ENCODE measurements at regions not wholly inside any gene's neighbourhood (a gene's known extent, or its start where the extent isn't known, plus 50 kb on each side); places are given as distances from the start of the nearest gene placed in this dataset.
"Not testable (repeated sequence)": the region's sequence is repeated elsewhere in the genome, so short reads cannot be mapped to it uniquely, and the experiment has no call there.

DNA sequence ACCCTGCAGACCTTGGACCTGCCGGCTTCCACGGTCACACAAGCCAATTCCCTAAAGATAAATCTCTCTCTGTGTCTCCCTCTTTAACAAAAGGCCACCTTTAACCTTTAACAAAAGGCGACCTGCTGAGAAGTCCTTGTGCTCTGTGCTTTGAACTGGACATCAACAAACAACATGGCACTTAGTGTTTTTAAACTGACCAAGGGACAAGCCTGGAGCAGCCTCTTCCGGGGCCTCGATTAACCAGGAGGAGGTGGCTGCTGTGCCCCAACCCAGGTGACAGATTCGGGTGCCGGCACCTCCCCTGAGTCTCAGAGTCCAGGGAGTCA is 135.3 kb downstream of the RTP5 start:
- DNase-seq (ENCODE audit: low spot score) = no peak

DNA sequence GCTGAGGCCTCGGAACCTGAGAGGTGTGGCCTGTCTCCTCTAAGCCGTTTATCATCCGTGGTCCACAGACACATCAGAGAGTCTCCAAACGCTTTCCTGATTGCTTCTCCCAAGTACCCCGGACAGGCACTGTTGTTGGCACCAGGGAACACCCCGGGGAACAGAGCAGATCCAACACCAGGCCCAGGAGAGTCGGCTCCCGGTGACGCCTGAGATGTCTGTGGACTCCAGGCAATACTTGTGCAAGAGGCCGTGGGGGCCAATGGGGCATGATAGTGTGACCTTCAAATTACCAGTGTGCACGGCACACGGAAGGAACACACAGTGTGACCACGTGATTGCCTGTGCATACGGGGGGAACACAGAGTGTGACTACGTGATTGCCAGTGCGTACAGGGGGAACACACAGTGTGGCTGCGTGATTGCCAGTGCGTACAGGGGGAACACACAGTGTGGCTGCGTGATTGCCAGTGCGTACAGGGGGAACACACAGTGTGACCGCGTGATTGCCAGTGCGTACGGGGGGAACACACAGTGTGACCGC is 136.6 kb downstream of the RTP5 start:
- DNase-seq (ENCODE audit: low spot score) = not testable (repeated sequence)

DNA sequence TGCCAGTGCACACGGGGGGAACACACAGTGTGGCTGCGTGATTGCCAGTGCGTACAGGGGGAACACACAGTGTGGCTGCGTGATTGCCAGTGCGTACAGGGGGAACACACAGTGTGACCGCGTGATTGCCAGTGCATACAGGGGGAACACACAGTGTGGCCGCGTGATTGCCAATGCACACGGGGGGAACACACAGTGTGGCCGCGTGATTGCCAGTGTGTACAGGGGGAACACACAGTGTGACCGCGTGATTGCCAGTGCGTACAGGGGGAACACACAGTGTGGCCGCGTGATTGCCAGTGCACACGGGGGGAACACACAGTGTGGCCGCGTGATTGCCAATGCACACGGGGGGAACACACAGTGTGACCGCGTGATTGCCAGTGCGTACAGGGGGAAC is 139.4 kb downstream of the RTP5 start:
- DNase-seq (ENCODE audit: low spot score) = not testable (repeated sequence)

DNA sequence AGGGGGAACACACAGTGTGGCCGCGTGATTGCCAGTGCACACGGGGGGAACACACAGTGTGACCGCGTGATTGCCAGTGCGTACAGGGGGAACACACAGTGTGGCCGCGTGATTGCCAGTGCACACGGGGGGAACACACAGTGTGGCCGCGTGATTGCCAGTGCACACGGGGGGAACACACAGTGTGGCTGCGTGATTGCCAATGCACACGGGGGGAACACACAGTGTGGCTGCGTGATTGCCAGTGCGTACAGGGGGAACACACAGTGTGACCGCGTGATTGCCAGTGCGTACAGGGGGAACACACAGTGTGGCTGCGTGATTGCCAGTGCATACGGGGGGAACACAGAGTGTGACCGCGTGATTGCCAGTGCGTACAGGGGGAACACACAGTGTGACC is 140.3 kb downstream of the RTP5 start:
- not testable (repeated sequence) for DNase-seq (ENCODE audit: low spot score)

DNA sequence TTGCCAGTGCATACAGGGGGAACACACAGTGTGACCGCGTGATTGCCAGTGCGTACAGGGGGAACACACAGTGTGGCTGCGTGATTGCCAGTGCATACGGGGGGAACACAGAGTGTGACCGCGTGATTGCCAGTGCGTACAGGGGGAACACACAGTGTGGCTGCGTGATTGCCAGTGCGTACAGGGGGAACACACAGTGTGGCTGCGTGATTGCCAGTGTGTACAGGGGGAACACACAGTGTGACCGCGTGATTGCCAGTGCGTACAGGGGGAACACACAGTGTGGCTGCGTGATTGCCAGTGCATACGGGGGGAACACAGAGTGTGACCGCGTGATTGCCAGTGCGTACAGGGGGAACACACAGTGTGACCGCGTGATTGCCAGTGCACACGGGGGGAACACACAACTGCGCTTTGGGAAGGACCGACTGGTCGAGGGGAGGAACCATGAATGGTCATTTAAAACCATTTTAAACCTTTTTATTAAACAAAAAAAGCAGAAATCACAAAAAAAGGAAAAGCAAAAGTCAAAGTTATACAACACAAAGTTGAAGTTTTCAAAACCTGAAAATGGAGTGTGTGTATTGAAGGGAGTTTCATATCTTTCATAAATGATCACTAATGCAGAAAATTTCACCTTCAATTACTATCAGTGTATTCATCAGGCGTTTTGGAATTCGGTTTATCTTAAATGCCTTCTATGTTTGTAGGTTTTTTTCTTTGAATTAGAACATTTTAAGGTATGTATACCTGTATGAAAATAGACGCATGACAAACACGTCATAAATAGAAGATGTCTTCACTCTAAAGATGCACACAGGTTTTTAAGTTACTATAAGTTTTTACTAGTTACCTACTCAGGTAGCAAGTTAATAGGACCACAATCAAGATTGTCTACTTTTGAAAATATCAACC is 141.0 kb downstream of the RTP5 start:
- not testable (repeated sequence) for DNase-seq (ENCODE audit: low spot score)

DNA sequence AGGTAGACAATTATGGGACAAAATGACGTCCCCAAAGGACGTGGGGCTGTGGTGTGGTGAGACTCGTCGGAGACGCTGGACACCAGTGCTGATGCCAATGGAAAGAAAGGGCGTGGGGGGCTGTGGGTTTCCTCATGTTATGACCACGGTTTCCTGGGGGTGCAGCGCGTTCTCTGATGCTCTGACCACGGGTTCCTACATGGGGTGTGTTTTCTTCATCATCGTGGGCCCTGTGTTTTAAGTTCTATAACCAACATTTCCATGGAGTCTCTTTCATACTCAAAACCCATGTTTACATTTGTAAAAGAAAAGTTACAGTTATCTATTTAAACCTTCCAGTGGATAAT is 141.6 kb downstream of the RTP5 start:
- no peak for DNase-seq (ENCODE audit: low spot score)

DNA sequence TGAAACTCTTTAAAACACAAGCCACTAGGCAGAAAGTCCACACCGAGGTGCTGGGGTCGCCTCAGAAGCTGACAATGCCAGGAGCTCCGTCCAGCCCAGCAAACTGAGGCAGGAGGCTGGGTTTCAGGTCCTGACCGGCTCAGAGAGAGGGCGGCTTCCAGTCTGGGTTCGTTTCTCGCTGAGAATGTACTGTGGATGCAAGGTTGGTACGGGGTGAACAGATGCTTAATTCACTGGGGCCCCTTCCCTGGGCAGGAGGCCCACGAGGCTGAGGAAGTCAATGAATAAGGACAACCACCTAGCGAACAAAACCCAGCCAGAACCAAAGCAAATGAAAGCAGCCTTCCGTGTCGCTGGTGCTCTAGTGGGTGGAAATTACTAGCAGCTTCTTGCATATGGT is 142.0 kb downstream of the RTP5 start:
- no peak for DNase-seq (ENCODE audit: low spot score)

DNA sequence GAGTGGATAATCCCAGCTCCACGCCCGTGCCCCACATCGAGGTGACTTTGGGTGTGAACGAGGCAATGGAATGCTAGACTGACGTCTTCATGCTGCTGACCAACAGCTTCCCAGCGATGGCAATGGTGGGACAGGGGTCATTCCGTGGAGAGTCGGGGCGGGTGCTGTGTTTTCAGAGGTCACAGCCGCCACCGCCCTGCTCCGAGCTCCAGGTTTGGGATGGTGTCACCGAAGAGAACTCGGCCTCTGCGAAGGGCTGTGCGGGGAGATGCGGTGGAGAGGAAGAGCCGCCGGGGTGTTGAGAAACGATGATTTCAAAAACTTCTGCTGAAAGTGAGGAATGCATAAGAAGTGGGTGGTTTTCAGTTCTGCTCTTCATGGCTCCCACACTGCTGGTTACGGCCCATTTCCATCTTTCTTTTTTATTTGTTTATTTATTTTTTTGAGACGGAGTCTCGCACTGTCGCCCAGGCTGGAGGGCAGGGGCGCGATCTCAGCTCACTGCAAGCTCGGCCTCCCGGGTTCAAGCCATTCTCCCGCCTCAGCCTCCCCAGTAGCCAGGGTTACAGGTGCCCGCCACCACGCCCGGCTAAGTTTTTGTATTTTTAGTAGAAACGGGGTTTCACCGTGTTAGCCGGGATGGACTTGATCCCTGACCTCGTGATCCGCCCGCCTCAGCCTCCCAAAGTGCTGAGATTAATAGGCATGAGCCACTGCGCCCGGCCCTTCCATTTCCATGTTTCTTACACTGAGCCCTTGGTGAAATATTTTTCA is 142.6 kb downstream of the RTP5 start:
- DNase-seq (ENCODE audit: low spot score) = no peak

DNA sequence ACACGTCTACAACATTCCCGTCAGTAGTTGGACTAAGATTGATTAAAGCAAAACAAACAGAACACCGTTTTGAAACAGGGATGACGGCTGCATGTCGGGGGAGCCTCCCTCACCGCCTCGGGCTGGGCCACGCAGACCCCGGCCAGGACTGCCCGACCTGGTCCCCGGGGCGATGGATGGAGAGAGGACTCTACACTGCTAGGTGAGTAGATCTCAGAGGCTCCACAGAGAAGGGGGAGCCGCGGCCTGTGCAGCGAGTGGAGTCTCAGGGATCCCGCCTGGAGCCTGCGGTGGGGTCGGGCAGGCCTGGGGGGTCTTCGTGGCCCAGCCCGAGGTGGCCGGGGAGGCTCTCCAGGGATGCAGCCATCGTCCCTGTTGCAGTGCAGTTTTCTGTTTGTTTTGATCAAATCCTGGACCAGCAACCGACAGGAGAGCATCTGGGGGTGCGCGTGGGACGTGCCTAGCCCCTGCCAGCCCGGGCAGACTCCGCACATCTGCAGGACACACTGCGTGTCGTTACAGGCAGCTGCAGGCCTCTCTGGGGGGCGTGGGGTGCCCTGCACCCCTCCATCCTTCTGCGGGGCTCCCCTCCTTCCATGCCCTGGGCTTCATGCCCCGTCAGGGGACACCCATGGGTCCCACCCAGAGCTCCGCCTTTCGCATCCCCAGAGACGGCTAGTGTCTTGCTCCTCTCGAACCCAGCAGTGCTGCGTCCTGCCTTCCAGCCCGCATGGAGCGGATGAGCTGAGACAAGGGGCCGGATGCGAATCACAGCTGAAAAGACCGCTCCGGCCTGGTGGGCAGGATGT is 143.6 kb downstream of the RTP5 start:
- no peak for DNase-seq (ENCODE audit: low spot score)

DNA sequence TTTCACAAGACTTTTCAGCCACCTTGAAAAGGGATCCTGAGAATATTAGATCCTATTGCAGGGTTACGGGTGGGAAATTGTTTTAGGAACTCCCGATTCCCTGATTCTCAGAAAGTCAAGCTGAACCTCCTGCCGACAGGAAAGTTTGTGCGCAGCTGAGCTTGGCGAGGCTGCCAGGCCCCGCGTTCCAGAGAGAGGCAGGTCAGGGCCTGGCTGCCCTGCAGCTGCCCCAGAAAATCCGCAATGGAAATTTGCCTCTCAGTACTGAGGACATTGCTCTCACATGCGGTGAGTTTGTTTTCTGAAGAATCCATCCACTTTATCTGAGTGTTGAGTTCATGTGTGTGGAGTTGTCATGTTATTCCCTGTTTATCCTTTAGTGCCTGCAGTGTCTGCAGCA is 144.2 kb downstream of the RTP5 start:
- no peak for DNase-seq (ENCODE audit: low spot score)

DNA sequence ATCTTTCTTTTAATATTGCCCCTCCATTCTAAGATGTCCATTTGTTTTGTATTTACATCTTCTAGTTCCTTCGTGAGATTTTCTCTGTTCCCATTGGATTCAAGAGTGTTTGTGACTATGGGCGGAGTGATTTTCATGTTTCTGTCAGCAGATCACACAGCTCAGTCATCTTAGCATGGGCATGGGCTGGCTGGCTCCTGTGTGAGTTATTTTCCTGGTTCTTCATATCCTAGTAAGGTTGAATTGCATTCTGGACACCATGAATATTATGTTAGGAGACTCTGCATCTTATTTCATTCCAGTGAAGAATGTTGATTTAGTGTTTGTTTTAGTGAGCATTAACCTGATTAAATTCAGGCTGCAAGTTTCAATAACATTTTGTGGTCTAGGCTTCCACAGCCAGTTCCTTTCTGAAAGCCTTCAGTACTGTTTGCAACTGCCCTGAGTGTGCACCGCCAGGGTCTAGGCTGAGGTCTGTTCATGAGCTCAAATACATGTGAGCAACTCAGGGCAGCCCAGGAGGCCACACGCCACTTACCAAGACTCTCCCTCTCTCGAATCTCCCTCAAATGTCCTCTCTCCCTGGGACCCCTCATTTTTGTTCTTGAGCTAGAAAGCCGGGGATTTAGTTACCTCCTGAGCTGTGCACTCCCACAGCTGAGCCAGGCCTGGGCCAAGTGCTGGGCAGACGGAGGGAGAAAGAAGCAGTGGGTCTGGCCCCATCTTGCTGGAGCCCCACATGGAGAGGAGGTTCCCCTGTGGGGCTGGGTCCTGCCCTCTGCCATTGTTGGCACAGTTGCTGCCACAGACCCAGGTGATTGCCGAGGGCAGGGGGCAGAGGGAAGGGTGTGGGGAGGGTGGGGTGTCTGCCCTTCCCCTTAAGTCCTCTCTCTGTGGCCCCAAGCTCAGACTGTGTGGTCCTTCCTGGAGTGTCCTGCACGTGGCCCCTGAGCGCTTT is 145.9 kb downstream of the RTP5 start:
- DNase-seq (ENCODE audit: low spot score) = no peak

DNA sequence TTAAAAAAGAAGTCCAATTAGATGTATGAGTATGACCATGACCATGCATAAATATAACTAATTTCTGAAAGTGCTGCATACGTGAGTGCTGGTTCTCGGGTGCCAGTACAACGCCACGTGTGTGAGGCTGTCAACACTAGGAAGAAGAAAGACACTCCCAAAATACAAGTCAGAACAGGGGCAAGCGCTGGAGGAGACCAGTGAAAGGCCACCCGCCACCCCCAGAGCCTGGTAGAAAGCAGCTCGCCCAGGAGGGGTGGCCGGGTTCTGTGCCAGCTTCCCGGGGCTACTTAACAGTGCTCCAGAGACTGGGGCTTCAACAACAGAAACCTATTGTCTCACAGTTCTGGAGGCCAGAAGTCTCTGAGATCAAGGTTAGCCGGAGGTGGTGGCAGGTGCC is 147.6 kb downstream of the RTP5 start:
- no peak for DNase-seq (ENCODE audit: low spot score)

DNA sequence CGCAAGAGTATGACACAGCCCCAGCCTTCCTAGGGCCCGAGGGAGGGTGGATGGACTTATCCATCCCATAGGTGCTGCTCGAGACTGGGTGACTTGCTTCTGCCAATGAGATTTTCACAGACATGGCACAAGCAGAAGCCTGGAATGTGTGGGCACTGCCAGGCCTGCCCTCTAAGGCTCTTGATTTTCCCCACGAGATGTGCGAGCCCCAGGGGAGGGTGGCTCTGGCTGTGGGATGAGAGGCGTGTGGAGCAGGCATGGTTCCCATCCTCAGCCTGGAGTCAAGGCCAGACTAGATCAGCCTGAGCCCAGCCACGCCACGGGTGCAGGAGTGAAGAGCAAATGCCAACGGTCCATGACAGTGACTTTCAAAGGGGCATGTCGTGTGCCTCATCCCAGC is 148.9 kb downstream of the RTP5 start:
- not testable (repeated sequence) for DNase-seq (ENCODE audit: low spot score)

DNA sequence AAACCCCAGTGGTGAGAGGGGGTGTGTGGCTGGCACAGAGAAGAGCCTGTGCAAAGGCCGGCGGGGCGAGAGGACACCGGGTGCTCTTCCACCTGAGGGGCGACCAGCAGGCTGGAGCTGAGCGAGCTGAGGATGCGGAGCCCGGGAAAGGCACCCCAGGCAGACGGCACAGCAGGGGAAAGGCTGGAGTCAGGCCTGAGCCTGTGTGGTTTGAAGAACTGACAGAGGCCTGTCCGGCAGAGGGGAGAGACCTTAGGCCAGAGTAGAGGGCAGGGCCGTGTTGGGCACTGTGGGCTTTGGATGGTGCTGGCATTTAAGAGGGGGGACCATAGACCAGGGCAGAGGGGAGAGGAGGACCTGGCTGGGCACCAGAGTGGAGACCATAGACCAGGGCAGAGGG is 149.8 kb downstream of the RTP5 start:
- DNase-seq (ENCODE audit: low spot score) = no peak

DNA sequence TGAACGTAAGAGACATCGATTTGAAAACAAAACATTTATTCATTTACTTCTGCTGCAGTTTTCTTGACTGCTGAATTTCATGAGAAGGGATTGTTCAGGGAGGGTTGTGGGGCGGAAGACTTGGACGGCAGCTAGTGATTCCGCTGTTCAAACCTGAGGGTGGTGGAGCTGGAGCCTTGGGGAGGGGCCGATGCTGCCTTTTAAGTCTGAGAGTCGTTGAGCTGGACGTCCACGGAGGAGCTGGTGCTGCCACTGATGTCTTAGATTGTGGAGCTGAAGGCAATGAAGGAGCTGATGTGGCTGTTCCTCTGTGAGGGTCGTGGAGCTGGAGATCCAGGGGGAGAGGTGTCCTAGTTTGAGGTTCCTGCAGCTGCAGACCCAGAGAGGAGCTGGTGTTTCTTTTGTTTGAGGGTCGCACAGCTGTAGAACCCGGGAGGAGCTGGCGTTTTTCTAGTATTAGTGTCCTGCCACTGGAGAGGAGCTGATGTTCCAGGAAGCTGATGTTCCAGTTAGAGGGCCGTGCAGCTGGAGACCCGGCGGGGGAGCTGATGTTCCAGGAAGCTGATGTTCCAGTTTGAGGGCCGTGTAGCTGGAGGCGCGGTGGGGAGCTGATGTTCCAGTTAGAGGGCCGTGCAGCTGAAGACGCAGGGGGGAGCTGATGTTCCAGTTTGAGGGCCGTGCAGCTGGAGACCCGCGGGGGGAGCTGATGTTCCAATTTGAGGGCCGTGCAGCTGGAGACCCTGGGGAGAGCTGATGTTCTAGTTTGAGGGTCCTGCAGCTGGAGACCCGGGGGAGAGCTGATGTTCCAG is 150.9 kb downstream of the RTP5 start:
- DNase-seq (ENCODE audit: low spot score) = no peak

DNA sequence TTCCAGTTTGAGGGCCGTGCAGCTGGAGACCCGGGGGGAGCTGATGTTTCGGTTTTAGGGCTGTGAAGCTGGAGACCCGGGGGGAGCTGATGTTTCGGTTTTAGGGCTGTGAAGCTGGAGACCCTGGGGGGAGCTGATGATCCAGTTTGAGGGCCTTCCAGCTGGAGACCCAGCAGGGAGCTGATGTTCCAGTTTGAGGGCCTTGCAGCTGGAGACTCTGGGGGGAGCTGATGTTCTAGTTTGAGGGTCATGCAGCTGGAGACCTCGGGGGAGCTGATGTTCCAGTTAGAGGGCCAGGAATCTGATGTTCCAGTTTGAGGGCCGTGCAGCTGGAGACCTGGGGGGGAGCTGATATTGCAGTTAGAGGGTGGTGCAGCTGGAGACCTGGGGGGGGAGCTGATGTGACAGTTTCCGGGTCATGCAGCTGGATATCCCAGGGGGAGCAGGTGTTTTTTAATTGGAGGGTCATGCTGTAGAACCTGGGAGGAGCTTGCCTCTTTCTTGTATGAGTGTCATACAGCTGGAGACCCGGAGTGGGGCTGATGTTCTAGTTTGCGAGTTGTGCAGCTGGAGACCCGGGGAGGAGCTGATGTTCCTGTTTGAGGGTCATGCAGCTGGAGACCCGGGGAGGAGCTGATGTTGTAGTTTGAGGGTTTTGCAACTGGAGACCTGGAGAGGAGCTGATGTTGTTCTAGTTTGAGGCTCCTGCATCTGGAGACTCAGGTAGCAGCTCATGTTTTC is 153.2 kb downstream of the RTP5 start:
- no peak for DNase-seq (ENCODE audit: low spot score)

DNA sequence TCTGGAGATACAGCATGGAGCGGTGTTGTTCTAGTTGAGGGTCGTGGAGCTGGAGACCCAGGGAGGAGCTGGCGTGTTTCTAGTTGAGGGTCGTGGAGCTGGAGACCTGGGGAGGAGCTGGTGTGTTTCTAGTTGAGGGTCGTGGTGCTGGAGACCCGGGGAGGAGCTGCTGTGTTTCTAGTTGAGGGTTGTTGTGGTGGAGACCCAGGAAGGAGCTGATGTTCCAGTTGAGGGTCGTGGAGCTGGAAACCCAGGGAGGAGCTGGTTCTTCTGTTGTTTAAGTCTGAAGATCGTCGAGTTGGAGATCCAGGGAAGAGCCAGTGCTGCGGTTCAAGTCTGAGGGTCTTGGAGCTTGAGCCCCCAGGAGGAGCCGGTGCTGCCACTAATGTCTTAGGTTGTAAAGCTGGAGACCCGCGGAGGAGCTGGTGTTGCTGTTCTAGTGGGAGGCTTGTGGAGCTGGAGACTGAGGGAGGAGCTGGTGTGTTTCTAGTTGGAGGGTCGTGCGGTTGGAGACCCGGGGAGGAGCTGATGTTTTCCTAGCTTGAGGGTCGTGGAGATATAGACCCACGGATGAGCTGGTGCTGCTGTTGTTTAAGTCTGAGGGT is 155.3 kb downstream of the RTP5 start:
- no peak for DNase-seq (ENCODE audit: low spot score)

DNA sequence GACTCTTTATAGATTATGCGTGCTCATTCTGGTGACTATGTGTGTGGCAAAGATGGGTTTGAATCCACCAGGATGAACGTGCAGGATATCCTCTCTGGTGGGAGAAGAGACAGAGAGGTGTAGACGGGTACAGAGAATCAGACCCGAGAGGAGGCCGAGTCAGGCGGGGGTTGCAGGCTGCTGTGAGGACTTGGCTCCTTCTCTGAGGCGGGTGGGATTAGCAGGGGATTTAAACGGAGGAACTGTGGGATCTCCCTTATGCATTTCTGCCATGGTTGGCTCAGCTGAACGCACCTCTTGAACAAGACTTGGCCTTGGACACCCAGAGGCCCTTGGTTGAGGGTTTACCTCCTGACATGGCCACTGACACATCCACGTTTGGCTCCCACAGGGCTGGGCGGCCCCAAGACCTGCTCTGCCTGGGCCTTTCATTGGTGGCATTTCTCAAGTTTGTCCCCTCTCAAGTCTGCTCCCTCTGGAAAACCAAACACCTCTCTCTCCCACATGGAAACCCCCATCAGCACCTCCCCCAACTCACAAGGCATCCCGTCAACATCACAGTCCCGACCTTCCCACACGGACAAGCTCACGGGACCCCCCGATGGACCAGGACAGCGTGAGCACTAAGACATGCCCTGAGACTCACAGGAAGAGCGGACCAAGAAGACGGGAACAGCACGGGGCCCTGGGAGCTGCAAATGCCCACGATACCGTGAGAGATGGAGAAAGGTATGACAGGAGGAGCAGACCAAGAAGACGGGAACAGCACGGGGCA is 158.3 kb downstream of the RTP5 start:
- no peak for DNase-seq (ENCODE audit: low spot score)
